ENCODE measurements at regions not wholly inside any gene's neighbourhood (a gene's known extent, or its start where the extent isn't known, plus 50 kb on each side); places are given as distances from the start of the nearest gene placed in this dataset.

- Histone ChIP-seq H3K27ac (no peak overlapping the region), H3K4me3 (no peak overlapping the region)
- DNase-seq (ENCODE audit: low spot score) = no peak
- no peak for TF ChIP-seq CTCF (IDR thresholded peaks at IDR 0.05)
Measured at GRCh38 chr18:78713726-78714125, 265.9 kb upstream of the SALL3 start.

GRCh38 chr18:78716022-78716421 lies 263.6 kb upstream of the SALL3 start:
- H3K4me3 ChIP-seq = no peak overlapping the region
- no peak overlapping the region for H3K27ac ChIP-seq
- no peak for TF ChIP-seq CTCF (IDR thresholded peaks at IDR 0.05)
- DNase-seq (ENCODE audit: low spot score) = no peak

GRCh38 chr18:78716581-78716980 lies 263.0 kb upstream of the SALL3 start:
- no peak for DNase-seq (ENCODE audit: low spot score)
- Histone ChIP-seq H3K4me3 (no peak overlapping the region), H3K27ac (no peak overlapping the region)
- TF ChIP-seq CTCF (IDR thresholded peaks at IDR 0.05) = no peak

- no peak overlapping the region for H3K27ac ChIP-seq
- H3K4me3 ChIP-seq = no peak overlapping the region
- DNase-seq (ENCODE audit: low spot score) = no peak
- no peak for TF ChIP-seq CTCF (IDR thresholded peaks at IDR 0.05)
Measured at GRCh38 chr18:78717051-78717765, 262.4 kb upstream of the SALL3 start.

- no peak for DNase-seq (ENCODE audit: low spot score)
- Histone ChIP-seq H3K4me3 (no peak overlapping the region), H3K27ac (no peak overlapping the region)
- TF ChIP-seq CTCF (IDR thresholded peaks at IDR 0.05) = no peak
Measured at GRCh38 chr18:78717766-78718150, 261.9 kb upstream of the SALL3 start.

- no peak for TF ChIP-seq CTCF (IDR thresholded peaks at IDR 0.05)
- H3K4me3 ChIP-seq = no peak overlapping the region
- H3K27ac ChIP-seq = no peak overlapping the region
- DNase-seq (ENCODE audit: low spot score) = no peak
Measured at GRCh38 chr18:78719821-78720220, 259.8 kb upstream of the SALL3 start.

GRCh38 chr18:78720456-78721237 lies 259.0 kb upstream of the SALL3 start:
- H3K4me3 ChIP-seq = no peak overlapping the region
- no peak overlapping the region for H3K27ac ChIP-seq
- no peak for DNase-seq (ENCODE audit: low spot score)
- no peak for TF ChIP-seq CTCF (IDR thresholded peaks at IDR 0.05)

Measured in coronary artery (tissue), 2 donors.